HCT116 (cell line): ENCODE measurements at regions not wholly inside any gene's neighbourhood (a gene's known extent, or its start where the extent isn't known, plus 50 kb on each side); places are given as distances from the start of the nearest gene placed in this dataset.

Source experiments
- ATAC-seq: fragments of 200-7000 bp; cut with Tn5 transposase; 2 replicates; pipeline ENCODE4 v1.9.1; 2020; ENCODE audit warnings: mild to moderate bottlenecking, moderate library complexity
- BruUV-seq: library from RNA; stranded (reverse); fragments of 400-500 nt; replicated peaks from 2 replicates; lab custom pipeline; 2021; lab: Mats Ljungman, UMichigan
- CTCF ChIA-PET: fragments of 300-600 bp; sonication (Branson Sonifier 250); formaldehyde crosslinking; loops from one replicate; lab custom pipeline; 2021; ENCODE audit warnings: antibody characterized with exemption; lab: Charles Lee
- POLR2A ChIA-PET: fragments of 300-600, 350-600 bp; sonication (Branson Sonifier 250); formaldehyde crosslinking; loops from one replicate; lab custom pipeline; 2021; ENCODE audit warnings: antibody characterized with exemption; lab: Charles Lee
- RAD21 ChIA-PET, 2 experiments: fragments of 300-600 bp; sonication (Branson Sonifier 250); formaldehyde crosslinking; loops; one replicate each; lab custom pipeline; 2023; ENCODE audit warnings: low total read pairs in 2 of 2; ENCODE audit not compliant: uncharacterized antibody in 2 of 2, unreplicated experiment in 2 of 2, low non-redundant PET in 1 of 2; lab: Charles Lee
- DNase-seq: peaks from one replicate; pipeline ENCODE4 v3.0.0-alpha.2; 2010; ENCODE audit warnings: low read depth, low spot score
- H2AFZ ChIP-seq: fragments of 200-600 bp; shearing (Covaris generic), sonication (generic); 2 replicates; pipeline ENCODE4 v1.6.1; 2017; ENCODE audit warnings: low read depth, mixed run types, mixed read lengths, antibody characterized with exemption, low read length; ENCODE audit not compliant: poor library complexity, severe bottlenecking
- H3K27ac ChIP-seq: 2 replicates; pipeline ENCODE4 v1.5.1; 2012; ENCODE audit warnings: low read depth, low read length
- H3K27me3 ChIP-seq: fragments of 200-600 bp; sonication (generic); 2 replicates; pipeline ENCODE4 v1.6.1; 2016; ENCODE audit warnings: mixed run types, low read length, mixed read lengths; ENCODE audit not compliant: insufficient read depth
- H3K36me3 ChIP-seq, 2 experiments: fragments of 200-500 bp in 1 of 2; fragments of 200-600 bp in 1 of 2; sonication (Bioruptor generic) in 1 of 2; sonication (generic) in 1 of 2; 2 replicates each; pipeline versions ENCODE4 v1.5.1 to v1.6.1; 2014 to 2016; ENCODE audit warnings: low read length in 2 of 2, inconsistent platforms in 1 of 2, mixed read lengths in 1 of 2, mixed run types in 1 of 2; ENCODE audit not compliant: insufficient read depth in 2 of 2, control insufficient read depth in 1 of 2
- H3K4me1 ChIP-seq, 2 experiments: fragments of 200-600 bp in 1 of 2; sonication (generic) in 1 of 2; 2 replicates each; pipeline versions ENCODE4 v1.5.1 to v1.6.1; 2012 to 2017; ENCODE audit warnings: low read length in 2 of 2, inconsistent platforms in 1 of 2, mild to moderate bottlenecking in 1 of 2, mixed read lengths in 1 of 2, mixed run types in 1 of 2, moderate library complexity in 1 of 2; ENCODE audit not compliant: insufficient read depth in 2 of 2, control insufficient read depth in 1 of 2
- H3K4me2 ChIP-seq: fragments of 200-600 bp; sonication (generic); 2 replicates; pipeline ENCODE4 v1.6.1; 2017; ENCODE audit warnings: mixed run types, low read length, mixed read lengths
- H3K4me3 ChIP-seq, 2 experiments: fragments of 200-600 bp in 1 of 2; sonication (generic) in 1 of 2; replicated peaks in 1 of 2; 2 replicates each; pipeline ENCODE4 v1.5.1; 2011 to 2016; ENCODE audit warnings: low read length in 2 of 2, control low read depth in 1 of 2, low read depth in 1 of 2, mild to moderate bottlenecking in 1 of 2, mixed read lengths in 1 of 2, mixed run types in 1 of 2
- H3K79me2 ChIP-seq: fragments of 200-600 bp; sonication (generic); 2 replicates; pipeline ENCODE4 v1.6.1; 2017; ENCODE audit warnings: mild to moderate bottlenecking, mixed run types, low read length, moderate library complexity, mixed read lengths; ENCODE audit not compliant: insufficient read depth
- H3K9ac ChIP-seq: fragments of 200-600 bp; sonication (generic); 2 replicates; pipeline ENCODE4 v1.6.1; 2016; ENCODE audit warnings: low read length, mixed read lengths
- H3K9me2 ChIP-seq: fragments of 200-600 bp; sonication (generic), shearing (Covaris generic); 2 replicates; pipeline ENCODE4 v1.6.1; 2017; ENCODE audit warnings: mixed run types, mild to moderate bottlenecking, moderate library complexity; ENCODE audit not compliant: insufficient read depth
- H3K9me3 ChIP-seq, 2 experiments: fragments of 200-500 bp in 1 of 2; fragments of 200-600 bp in 1 of 2; sonication (Bioruptor generic) in 1 of 2; sonication (generic) in 1 of 2; 2 replicates each; pipeline ENCODE4 v1.6.1; 2014 to 2017; ENCODE audit warnings: low read length in 2 of 2, mixed read lengths in 2 of 2, inconsistent platforms in 1 of 2, low read depth in 1 of 2, mild to moderate bottlenecking in 1 of 2, mixed run types in 1 of 2, moderate library complexity in 1 of 2; ENCODE audit not compliant: control insufficient read depth in 1 of 2, insufficient read depth in 1 of 2
- H4K20me1 ChIP-seq: fragments of 200-600 bp; sonication (generic), shearing (Covaris generic); 2 replicates; pipeline ENCODE4 v1.6.1; 2017; ENCODE audit warnings: mixed run types, mild to moderate bottlenecking, moderate library complexity; ENCODE audit not compliant: insufficient read depth
- EGR1 ChIP-seq: IDR thresholded peaks from 2 replicates; pipeline ENCODE4 v1.6.1; 2012; ENCODE audit warnings: low read depth
- EZH2 ChIP-seq: fragments of 200-600 bp; sonication (generic); IDR thresholded peaks from 2 replicates; pipeline ENCODE4 v1.6.1; 2017; ENCODE audit warnings: antibody characterized with exemption, mixed run types
- EZH2phosphoT487 ChIP-seq: fragments of 200-600 bp; IDR thresholded peaks from 2 replicates; pipeline ENCODE4 v1.6.1; 2018; ENCODE audit warnings: antibody characterized with exemption, borderline replicate concordance
- FOSL1 ChIP-seq: IDR thresholded peaks from 2 replicates; pipeline ENCODE4 v1.6.1; 2012; ENCODE audit warnings: low read depth
- POLR2AphosphoS5 ChIP-seq: IDR thresholded peaks from 2 replicates; pipeline ENCODE4 v1.6.1; 2011; ENCODE audit warnings: mild to moderate bottlenecking, low read depth, low read length, moderate library complexity
- RAD21 ChIP-seq: IDR thresholded peaks from 2 replicates; pipeline ENCODE4 v1.6.1; 2012; ENCODE audit warnings: low read depth, mild to moderate bottlenecking
- SIN3A ChIP-seq: IDR thresholded peaks from 2 replicates; pipeline ENCODE4 v1.6.1; 2012; ENCODE audit warnings: low read depth
- SP1 ChIP-seq: IDR thresholded peaks from 2 replicates; pipeline ENCODE4 v1.6.1; 2012; ENCODE audit warnings: low read depth
- SRF ChIP-seq: IDR thresholded peaks from 2 replicates; pipeline ENCODE4 v1.6.1; 2012; ENCODE audit warnings: low read depth
- TCF7L2 ChIP-seq: IDR thresholded peaks from 2 replicates; pipeline ENCODE4 v1.7.0; 2011; ENCODE audit warnings: borderline replicate concordance, inconsistent platforms; ENCODE audit not compliant: insufficient read depth, insufficient read length; ENCODE audit errors: extremely low read depth
- YY1 ChIP-seq: IDR thresholded peaks from 2 replicates; pipeline ENCODE4 v1.6.1; 2011; ENCODE audit warnings: low read length, low read depth, moderate library complexity, mild to moderate bottlenecking; ENCODE audit not compliant: insufficient replicate concordance; ENCODE audit errors: extremely low read depth
- ZFX ChIP-seq: fragments of 450-650 bp; IDR thresholded peaks from 2 replicates; pipeline ENCODE4 v1.6.1; 2017
- intact Hi-C: fragments of 100-400 bp; cut with micrococcal nuclease; formaldehyde crosslinking; loops from 2 replicates; pipeline ENCODE4 v1.10.0; 2022
- TF ChIP-seq, protein P1 (sequence below): IDR thresholded peaks from 2 replicates; pipeline ENCODE4 v1.6.1; 2012
- TF ChIP-seq, protein P2 (sequence below), 3 experiments: fragments of 200-600 bp in 1 of 3; sonication (generic) in 1 of 3; IDR thresholded peaks in 2 of 3; conservative IDR thresholded peaks in 1 of 3; 2 replicates each; pipeline ENCODE4 v1.5.1; 2012 to 2017; ENCODE audit warnings: low read depth in 2 of 3, low read length in 2 of 3, antibody characterized with exemption in 1 of 3, borderline replicate concordance in 1 of 3, control low read depth in 1 of 3, mild to moderate bottlenecking in 1 of 3, mixed read lengths in 1 of 3, mixed run types in 1 of 3, moderate library complexity in 1 of 3; ENCODE audit not compliant: insufficient read depth in 1 of 3
- TF ChIP-seq, protein P3 (sequence below): IDR thresholded peaks from 2 replicates; pipeline ENCODE4 v1.6.1; 2012; ENCODE audit warnings: low read depth
- TF ChIP-seq, protein P4 (sequence below): IDR thresholded peaks from 2 replicates; pipeline ENCODE4 v1.6.1; 2011; ENCODE audit warnings: mild to moderate bottlenecking, low read length, moderate library complexity; ENCODE audit not compliant: insufficient replicate concordance; ENCODE audit errors: extremely low read depth

DNA sequence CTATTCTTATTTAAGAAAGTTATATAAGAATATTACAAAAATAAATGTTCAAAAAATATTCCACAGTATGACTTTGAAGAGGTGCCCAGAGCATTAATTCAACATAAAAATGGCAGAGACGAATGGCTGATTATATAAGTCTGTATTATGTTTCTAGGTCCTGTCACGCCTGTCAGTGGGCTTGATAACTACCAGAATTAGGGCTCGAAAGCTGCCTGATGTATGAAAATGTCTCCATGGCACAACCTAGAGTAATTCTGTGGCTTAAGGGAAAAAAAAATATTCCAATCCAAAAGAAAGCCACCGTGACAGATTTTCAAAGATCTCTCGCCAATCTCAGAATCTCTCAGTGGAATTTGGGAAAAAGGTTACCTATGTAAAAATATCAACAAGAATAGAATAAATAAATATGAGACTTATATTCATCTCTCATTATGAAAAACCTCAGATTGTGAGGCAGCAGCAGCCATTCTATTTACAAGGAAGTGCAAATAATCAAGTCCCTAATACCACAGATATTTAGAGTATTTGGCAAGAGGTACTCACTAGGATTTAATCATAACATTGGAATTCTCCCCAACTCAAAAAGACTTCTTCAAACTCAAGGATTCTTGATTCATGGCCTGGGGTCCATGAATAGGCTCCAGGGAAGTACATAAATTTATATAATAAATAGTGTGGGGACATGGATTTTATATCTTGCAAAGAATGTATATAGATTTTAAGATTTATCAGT lies 489.1 kb upstream of the INTU start (continued):
- TF ChIP-seq RAD21 (no peak), ZFX (no peak), SIN3A (no peak), TCF7L2 (no peak)
- TF ChIP-seq, protein P1, sequence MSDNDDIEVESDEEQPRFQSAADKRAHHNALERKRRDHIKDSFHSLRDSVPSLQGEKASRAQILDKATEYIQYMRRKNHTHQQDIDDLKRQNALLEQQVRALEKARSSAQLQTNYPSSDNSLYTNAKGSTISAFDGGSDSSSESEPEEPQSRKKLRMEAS, result no peak

DNA sequence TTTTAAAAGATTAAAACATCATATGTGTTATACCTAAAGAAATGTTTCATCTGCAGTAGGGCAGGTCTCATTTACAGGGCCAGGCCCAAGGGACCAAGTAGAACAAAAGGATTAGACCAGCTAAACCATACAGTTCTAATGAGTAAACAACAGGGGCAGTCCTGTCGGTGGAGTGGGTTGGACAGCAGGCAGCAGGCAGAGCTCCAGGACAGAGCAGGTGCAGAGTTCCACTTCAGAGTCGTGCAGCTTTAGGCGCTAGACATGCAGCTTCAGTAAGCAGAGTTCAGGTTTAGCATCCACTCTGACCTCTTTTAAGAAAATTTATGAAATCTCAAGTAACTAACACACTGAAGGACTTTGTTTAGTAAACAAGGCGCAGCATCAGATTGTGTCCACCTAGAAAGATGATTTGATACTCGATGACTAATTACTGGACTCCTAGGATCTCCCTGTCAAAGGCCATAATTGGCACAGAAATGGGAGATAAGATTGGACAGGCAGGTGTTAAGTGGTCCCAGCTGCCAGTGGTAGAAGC lies 487.7 kb upstream of the INTU start:
- intact Hi-C loops, result no loop called here
- BruUV-seq, result no TSS peak
- CTCF ChIA-PET, result no interaction called here
- H3K4me1 ChIP-seq, result no peaks in the 10 kb centered on the region
- H4K20me1 ChIP-seq, result no peaks in the 10 kb centered on the region
- H3K9ac ChIP-seq, result no peak overlapping the region
- no peak overlapping the region for H2AFZ ChIP-seq
- POLR2A ChIA-PET, result no interaction called here
- no peak overlapping the region for H3K27ac ChIP-seq
- no peak for DNase-seq
- no peak overlapping the region for H3K4me3 ChIP-seq
- H3K9me2 ChIP-seq, result no peaks in the 10 kb centered on the region; the same call in 1 of the 2 replicates
- no peaks in the 10 kb centered on the region for H3K9me3 ChIP-seq
- no peaks in the 10 kb centered on the region for H3K79me2 ChIP-seq
- RAD21 ChIA-PET, result no interaction called here
- no peaks in the 10 kb centered on the region for H3K27me3 ChIP-seq
- no peak for ATAC-seq
- H3K4me2 ChIP-seq, result no peak overlapping the region
- no peaks in the 10 kb centered on the region for H3K36me3 ChIP-seq
- no peak for TF ChIP-seq EZH2
- TF ChIP-seq FOSL1, result no peak
- TF ChIP-seq SP1, result no peak
- TF ChIP-seq EZH2phosphoT487, result no peak
- TF ChIP-seq, protein P2, sequence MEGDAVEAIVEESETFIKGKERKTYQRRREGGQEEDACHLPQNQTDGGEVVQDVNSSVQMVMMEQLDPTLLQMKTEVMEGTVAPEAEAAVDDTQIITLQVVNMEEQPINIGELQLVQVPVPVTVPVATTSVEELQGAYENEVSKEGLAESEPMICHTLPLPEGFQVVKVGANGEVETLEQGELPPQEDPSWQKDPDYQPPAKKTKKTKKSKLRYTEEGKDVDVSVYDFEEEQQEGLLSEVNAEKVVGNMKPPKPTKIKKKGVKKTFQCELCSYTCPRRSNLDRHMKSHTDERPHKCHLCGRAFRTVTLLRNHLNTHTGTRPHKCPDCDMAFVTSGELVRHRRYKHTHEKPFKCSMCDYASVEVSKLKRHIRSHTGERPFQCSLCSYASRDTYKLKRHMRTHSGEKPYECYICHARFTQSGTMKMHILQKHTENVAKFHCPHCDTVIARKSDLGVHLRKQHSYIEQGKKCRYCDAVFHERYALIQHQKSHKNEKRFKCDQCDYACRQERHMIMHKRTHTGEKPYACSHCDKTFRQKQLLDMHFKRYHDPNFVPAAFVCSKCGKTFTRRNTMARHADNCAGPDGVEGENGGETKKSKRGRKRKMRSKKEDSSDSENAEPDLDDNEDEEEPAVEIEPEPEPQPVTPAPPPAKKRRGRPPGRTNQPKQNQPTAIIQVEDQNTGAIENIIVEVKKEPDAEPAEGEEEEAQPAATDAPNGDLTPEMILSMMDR (IDR thresholded peaks at IDR 0.05 in 2 of 3, conservative IDR thresholded peaks at IDR 0.05 in 1 of 3; ENCODE audit: borderline replicate concordance in 1 of 3, insufficient read depth in 1 of 3, low read depth in 2 of 3, low read length in 2 of 3), result no peak
- no peak for TF ChIP-seq EGR1
- TF ChIP-seq POLR2AphosphoS5, result no peak
- TF ChIP-seq YY1, result no peak
- TF ChIP-seq, protein P3, sequence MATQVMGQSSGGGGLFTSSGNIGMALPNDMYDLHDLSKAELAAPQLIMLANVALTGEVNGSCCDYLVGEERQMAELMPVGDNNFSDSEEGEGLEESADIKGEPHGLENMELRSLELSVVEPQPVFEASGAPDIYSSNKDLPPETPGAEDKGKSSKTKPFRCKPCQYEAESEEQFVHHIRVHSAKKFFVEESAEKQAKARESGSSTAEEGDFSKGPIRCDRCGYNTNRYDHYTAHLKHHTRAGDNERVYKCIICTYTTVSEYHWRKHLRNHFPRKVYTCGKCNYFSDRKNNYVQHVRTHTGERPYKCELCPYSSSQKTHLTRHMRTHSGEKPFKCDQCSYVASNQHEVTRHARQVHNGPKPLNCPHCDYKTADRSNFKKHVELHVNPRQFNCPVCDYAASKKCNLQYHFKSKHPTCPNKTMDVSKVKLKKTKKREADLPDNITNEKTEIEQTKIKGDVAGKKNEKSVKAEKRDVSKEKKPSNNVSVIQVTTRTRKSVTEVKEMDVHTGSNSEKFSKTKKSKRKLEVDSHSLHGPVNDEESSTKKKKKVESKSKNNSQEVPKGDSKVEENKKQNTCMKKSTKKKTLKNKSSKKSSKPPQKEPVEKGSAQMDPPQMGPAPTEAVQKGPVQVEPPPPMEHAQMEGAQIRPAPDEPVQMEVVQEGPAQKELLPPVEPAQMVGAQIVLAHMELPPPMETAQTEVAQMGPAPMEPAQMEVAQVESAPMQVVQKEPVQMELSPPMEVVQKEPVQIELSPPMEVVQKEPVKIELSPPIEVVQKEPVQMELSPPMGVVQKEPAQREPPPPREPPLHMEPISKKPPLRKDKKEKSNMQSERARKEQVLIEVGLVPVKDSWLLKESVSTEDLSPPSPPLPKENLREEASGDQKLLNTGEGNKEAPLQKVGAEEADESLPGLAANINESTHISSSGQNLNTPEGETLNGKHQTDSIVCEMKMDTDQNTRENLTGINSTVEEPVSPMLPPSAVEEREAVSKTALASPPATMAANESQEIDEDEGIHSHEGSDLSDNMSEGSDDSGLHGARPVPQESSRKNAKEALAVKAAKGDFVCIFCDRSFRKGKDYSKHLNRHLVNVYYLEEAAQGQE, result no peak
- TF ChIP-seq, protein P1, result no peak
- TF ChIP-seq, protein P4, sequence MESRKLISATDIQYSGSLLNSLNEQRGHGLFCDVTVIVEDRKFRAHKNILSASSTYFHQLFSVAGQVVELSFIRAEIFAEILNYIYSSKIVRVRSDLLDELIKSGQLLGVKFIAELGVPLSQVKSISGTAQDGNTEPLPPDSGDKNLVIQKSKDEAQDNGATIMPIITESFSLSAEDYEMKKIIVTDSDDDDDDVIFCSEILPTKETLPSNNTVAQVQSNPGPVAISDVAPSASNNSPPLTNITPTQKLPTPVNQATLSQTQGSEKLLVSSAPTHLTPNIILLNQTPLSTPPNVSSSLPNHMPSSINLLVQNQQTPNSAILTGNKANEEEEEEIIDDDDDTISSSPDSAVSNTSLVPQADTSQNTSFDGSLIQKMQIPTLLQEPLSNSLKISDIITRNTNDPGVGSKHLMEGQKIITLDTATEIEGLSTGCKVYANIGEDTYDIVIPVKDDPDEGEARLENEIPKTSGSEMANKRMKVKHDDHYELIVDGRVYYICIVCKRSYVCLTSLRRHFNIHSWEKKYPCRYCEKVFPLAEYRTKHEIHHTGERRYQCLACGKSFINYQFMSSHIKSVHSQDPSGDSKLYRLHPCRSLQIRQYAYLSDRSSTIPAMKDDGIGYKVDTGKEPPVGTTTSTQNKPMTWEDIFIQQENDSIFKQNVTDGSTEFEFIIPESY, result no peak
- no peak for TF ChIP-seq ZFX
- no peak for TF ChIP-seq SIN3A
- TF ChIP-seq SRF, result no peak
